PFSK-1 (cell line): ENCODE measurements at regions not wholly inside any gene's neighbourhood (a gene's known extent, or its start where the extent isn't known, plus 50 kb on each side); places are given as distances from the start of the nearest gene placed in this dataset.

Experiments
- POLR2AphosphoS5 ChIP-seq: IDR thresholded peaks from 2 replicates; pipeline ENCODE4 v1.6.1; 2012; ENCODE audit warnings: low read depth, mild to moderate bottlenecking, control low read depth, low read length, moderate library complexity
- SIN3A ChIP-seq: IDR thresholded peaks from 2 replicates; pipeline ENCODE4 v1.6.1; 2012; ENCODE audit warnings: mild to moderate bottlenecking, low read length, moderate library complexity, borderline replicate concordance; ENCODE audit not compliant: insufficient read depth
- TF ChIP-seq, protein P1 (sequence below), 2 experiments: IDR thresholded peaks; 2 replicates each; pipeline versions ENCODE4 v1.6.1 to v1.8.0; 2011 to 2012; ENCODE audit warnings: low read depth in 2 of 2, low read length in 2 of 2, control low read depth in 1 of 2, inconsistent platforms in 1 of 2, mild to moderate bottlenecking in 1 of 2, moderate library complexity in 1 of 2; ENCODE audit not compliant: insufficient read depth in 1 of 2

GRCh38 chr6:23268348-23268747, 699.0 kb downstream of the HDGFL1 start:
- TF ChIP-seq SIN3A (no peak), POLR2AphosphoS5 (no peak)
- TF ChIP-seq, protein P1, sequence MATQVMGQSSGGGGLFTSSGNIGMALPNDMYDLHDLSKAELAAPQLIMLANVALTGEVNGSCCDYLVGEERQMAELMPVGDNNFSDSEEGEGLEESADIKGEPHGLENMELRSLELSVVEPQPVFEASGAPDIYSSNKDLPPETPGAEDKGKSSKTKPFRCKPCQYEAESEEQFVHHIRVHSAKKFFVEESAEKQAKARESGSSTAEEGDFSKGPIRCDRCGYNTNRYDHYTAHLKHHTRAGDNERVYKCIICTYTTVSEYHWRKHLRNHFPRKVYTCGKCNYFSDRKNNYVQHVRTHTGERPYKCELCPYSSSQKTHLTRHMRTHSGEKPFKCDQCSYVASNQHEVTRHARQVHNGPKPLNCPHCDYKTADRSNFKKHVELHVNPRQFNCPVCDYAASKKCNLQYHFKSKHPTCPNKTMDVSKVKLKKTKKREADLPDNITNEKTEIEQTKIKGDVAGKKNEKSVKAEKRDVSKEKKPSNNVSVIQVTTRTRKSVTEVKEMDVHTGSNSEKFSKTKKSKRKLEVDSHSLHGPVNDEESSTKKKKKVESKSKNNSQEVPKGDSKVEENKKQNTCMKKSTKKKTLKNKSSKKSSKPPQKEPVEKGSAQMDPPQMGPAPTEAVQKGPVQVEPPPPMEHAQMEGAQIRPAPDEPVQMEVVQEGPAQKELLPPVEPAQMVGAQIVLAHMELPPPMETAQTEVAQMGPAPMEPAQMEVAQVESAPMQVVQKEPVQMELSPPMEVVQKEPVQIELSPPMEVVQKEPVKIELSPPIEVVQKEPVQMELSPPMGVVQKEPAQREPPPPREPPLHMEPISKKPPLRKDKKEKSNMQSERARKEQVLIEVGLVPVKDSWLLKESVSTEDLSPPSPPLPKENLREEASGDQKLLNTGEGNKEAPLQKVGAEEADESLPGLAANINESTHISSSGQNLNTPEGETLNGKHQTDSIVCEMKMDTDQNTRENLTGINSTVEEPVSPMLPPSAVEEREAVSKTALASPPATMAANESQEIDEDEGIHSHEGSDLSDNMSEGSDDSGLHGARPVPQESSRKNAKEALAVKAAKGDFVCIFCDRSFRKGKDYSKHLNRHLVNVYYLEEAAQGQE (IDR thresholded peaks at IDR 0.05; ENCODE audit: insufficient read depth in 1 of 2, low read depth in 2 of 2, low read length in 2 of 2), result no peak
